Ramos (cell line): ENCODE measurements at regions not wholly inside any gene's neighbourhood (a gene's known extent, or its start where the extent isn't known, plus 50 kb on each side); places are given as distances from the start of the nearest gene placed in this dataset.
"Not testable (repeated sequence)": the region's sequence is repeated elsewhere in the genome, so short reads cannot be mapped to it uniquely, and the experiment has no call there.

Experiments
- in situ Hi-C: fragments of 300-500 bp; cut with MboI; formaldehyde crosslinking; loops from one replicate; pipeline ENCODE4 v1.14.3; 2022; ENCODE audit warnings: low sequenced_read_pairs; ENCODE audit not compliant: unreplicated experiment

DNA sequence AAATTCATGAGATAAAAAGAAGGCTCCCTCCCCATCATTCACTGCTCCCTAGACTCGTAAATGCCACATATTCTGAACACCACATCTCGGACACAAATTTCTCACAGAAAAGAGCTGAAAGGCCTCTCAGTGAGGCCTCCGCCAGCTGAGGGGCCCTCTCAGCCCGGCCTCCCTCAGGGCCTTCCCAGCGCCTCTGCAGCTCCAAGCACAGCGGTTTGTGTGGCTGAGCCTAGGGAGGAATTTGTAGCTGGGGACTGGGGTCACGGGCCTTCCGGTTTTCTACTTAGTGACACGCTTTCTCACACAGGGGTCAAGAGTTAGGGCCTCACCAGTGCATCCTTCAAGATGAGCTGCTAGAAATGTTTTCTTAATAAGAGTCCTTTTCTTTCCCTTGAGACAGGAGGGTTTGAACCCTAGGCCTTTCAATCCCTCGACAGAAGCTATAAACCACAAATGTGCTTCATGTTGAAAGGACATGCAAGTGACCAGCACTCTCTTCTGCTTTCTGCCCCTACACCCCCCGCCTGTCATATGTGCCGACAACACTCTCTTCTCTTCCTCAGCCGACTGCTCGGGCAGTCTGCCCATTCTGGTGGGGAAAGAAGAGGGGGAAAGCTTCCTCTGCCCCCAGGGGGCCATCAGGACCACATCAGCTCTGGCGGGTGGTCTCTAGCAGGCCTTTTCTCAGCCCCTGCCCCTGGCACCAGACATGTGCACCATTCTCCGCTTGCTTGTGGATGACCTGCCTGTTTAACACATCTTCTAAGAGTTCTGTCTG lies 104.9 kb downstream of the CHIC2 start:
- in situ Hi-C loops: no loop called here

DNA sequence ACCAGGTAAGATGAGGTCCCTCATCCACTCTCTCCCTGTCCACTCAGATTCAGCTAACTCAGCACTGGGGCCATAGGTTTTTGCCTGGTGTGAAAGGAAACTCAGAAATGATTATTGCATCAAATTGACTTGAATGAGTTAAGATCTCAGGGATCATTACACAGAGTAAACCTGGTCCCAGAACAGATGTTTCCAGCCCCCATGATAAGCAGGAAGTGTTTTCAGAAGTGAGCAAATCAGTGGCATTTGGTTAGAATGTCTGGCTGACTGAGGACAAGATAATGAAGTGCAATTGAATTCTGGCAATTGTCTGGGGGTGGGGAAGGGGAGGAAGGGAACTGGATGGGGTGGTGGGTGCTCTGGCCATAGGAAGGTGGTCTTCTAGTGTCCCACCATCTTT lies 108.0 kb downstream of the CHIC2 start:
- in situ Hi-C loops: no loop called here

DNA sequence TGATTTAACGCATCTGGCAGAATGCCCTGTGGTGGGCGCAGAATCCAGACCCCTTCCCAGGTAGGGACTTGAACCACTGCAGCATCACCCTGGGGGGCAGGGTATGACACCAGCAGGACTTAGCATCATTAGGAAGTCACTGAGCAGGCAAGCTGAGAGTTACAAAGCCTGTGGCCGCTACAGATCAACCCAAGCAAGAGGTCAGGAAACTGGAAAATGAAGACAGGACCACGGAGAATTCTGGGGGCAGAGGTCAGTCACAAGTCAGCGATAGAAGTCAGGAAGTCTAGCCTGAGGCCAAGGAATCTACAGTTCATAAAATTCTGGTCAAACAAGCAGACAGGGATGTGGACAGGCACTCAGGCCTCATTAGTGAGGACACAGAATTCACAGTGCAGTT lies 108.4 kb downstream of the CHIC2 start:
- in situ Hi-C loops: no loop called here

DNA sequence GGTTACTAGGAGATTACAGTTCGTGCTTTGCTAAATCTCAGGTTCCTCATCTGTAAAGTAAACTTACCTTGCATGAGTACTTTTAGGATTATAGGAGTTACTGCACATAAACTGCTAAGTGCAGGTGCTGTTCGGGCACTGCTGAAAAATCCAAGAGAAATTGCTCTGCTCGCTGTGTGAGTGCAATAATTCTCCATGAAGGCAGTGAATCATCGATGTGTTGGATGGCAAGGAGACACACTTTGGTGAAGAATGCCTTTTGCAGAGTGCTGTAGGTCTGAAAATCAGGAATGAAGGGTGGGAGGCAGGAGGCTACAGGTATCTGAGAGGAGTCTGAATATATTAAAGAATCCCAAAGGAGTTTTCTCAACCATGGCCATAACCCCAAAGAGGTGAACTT lies 113.0 kb downstream of the CHIC2 start:
- in situ Hi-C loops: no loop called here

DNA sequence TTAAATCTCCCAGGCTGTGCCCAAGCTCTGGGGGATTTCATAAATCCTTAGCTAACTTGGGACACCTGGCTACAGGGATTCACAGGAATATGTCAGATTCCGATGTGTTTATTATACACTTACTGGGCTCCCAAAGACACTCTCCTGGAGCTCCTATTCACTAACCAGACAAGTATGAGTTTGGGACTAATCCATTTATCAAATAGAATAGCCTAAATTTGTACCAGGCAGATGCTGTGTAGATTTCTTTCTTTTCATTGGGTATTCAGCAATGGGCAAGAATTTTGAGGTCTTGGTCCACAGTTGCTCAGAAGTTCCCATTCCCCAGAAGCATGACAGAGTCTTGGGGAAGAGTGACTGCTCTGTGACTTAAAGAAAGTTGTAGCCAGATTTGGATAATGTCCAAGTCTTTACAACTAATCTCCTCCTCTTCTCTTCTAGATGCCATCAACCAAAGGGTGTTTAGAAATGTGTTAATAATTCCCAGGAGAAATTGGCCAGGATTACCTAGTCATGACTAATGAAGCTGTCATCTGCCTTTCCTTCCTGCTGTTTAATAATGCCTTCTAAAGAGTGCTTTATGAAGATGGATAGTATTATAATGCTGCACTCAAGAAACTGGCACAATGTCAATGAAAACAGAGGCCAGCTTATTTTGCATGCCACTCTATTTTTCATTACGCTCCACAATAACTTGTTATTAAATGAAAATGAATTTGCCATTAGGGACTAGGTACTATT lies 120.9 kb downstream of the CHIC2 start:
- in situ Hi-C loops: no loop called here

DNA sequence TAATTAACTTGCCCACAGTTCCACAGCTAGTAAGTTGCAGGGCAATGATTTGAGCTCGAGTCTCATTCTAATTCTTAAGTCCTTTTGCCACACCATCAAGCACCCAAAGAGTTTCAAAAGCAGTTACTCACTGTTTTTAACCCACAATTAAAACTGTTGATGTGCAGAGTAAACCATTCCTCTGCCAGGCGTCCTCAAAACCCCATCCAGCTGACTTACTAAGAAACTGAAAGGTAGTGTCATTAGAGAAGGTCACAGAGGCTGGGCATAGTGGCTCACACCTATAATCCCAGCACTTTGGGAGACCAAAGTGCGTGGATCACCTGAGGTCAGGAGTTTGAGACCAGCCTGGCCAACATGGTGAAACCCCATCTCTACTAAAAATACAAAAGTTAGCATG lies 121.7 kb downstream of the CHIC2 start:
- in situ Hi-C loops: no loop called here

DNA sequence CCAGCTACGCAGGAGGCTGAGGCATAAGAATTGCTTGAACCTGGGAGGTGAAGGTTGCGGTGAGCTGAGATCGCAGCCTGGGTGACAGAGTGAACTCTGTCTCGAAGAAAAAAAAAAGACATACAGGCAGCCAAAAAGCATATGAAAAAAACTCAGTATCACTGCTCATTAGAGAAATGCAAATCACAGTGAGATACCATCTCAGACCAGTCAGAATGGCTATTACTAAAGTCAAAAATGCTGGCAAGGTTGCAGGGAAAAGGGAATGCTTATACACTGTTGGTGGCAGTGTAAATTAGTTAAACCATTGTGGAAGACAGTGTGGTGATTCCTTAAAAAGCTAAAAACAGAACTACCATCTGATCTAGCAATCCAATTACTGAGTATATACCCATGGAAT lies 123.1 kb downstream of the CHIC2 start:
- in situ Hi-C loops: no loop called here

DNA sequence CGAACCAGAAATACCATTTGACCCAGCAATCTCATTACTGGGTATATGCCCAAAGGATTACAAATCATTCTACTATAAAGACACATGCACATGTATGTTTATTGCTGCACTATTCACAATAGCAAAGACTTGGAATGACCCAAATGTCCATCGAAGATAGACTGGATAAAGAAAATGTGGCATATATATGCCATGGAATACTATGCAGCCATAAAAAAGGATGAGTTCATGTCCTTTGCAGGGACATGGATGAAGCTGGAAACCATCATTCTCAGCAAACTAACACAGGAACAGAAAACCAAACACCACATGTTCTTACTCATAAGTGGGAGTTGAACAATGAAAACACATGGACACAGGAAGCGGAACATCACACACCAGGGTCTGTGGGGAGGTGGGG lies 124.5 kb downstream of the CHIC2 start:
- in situ Hi-C loops: not testable (repeated sequence)

DNA sequence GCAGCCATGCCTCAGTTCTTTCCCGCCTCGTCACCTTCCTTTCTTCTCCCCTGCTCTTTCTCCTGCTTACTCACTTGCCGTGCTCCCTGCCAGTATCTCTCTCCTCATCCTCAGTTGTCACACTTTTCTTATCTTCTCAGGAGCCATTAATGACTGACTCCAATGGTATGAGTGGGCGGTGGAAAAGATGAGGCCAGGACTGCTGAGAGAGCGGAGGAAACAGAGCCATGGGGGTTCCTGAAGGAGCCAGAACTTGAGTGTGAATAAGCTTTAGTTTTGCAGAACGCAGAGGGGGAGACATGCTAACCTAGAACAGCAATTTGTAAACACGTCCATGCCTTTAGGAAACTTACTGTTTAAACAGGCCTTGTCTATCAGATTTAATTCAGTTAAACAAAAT lies 126.5 kb downstream of the CHIC2 start:
- in situ Hi-C loops: no loop called here

DNA sequence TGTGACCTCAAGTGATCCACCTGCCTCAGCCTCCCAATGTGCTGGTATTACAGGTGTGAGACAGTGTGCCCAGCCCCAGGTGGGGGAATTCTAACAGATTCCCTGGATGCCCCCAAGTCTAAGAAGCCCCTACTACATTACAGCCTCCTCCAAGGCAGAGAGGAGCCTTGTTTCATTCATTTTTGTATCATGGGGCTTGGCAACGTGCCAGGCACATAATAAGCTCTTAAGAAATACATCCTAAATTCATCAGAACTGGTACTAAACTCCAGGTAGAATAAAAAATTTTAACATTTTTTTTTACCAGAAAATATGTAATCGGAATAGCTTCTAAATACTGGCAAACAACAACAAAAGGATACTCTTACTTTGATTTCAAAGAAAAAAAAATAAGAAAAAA lies 127.1 kb downstream of the CHIC2 start:
- in situ Hi-C loops: no loop called here

DNA sequence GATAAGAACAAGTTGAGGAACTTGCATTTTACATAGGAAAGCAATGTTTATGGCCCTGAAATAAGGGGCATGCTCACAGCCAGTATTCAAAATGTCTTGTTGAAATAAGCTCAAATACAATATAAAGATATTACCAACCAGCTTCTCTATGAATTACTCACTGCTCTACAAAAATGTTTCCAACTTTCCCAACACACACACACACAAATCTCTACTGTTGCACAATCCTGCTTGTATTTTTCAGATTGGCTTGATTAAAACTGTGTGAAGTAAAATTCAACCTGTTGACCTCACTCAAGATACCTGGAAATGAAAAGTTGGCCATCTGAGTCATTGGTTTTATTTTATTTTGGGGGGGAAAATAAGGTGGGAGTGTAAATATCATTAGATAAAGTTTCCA lies 128.6 kb downstream of the CHIC2 start:
- in situ Hi-C loops: no loop called here

DNA sequence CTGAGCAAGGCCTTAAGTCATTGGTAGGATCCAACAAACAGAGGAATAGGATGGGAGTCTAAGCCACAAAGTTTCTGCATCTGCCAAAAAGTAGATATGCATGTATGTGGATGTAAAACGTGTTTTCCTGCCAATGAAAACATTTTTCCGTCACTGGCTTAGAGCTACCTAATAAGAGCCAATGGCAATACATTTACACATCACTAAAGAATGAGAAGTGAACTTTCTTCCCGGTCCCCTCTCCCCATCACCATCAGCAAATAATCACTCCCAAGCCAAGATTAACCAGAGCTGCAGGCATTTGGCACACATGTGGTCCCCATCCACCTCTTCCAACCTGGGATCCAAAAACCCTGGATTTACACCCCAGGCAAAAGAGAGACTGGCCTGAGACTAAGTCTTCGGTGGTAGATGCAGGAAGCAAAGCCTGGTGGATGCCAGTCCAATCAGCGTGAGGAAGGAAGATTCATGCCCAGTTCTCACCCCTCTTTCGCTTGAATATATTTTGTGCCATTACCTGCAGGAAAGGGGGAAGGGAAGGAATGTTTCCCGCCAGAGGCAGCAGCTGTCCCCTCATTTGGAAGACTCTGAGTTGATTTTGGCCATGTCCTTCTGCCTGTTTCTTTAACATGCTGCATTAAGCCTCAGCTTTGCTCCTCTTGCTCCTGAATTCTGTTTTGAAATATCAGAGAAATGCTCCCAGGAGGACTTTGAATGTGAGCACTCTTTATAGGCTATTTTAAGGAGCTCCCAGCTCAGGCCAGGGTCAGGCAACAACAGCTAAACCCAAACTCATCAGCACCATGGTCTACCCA lies 131.4 kb downstream of the CHIC2 start:
- in situ Hi-C loops: no loop called here

DNA sequence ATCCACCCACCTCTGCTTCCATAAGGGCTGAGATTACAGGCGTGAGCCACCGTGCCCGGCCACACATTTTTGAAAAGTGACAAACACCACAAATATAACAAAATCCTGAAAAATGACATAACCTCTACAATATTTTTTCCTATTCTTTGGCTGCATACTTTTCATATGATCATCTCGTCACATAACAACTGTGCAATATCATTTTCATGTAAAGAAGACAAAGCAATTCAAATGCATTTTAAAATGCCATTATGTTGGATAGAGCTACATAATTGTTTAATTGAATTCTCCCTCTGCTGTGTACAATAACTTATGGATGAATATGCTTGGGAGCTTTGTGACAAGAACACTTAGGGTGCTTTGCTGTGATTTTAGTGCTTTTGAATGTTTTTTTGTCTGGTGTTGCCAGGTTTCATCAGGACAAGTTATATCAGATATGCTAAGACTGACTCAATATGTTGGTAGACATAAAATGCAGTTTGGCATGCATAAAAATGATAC lies 132.9 kb downstream of the CHIC2 start:
- in situ Hi-C loops: no loop called here

DNA sequence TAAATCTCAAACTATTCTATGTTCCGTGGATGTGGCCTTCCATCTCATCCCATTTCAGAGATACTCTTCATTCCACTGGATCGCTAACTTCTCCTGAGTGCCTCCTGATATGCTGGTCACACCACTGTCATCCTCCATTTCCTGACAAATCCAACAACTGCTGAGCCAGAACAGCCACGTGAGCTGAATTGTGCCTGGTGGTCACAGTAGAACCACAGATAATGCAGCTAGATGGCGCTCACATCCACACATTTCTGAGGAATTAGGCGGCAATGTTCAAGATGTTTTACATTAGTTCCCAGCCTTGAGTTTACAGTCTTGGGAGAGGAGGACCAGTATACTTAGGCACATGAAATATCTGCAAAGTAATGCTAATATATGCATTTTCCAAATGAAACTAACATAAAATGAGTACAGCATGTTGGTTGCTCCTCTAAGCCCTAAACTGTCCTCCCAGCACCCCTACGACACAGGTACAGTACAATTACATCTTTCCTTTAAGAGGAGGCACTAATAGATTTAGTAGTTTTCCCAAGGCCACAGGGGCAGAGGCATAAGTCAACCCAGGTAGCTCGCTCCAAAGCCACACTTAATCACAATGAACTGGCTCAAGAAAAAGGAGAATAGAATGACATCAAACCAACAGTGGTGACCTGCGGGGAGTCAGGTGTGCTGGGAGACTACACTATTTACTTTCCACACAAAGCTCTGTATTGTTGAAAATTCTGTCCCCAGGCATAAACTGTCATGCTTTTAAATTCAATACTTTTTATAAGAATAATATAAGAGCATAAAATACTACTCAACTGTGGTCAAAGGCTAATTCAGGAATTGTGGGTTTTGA lies 134.2 kb downstream of the CHIC2 start:
- in situ Hi-C loops: loop anchor here (10.0 kb wide), 1 partner anchor 295 kb away; the partner anchor contains the start of gene PDGFRA

DNA sequence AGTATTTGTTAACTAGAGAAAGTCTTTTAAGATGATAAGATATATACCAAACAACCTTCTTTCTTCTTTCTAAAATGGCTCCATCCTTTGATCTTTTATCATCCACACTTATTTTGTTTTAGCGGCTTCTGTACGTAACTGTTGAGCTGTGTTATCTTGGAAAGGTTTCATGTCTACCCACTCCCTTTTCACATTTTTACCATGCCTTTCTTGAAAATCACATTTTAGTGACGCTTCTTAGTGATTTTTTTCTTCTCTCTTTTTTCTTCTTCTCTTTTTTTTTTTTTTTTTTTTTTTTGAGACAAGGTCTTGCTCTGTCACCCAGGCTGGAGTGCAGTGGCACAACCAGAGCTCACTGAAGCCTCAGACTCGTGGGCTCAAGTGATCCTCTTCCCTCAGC lies 135.1 kb downstream of the CHIC2 start:
- in situ Hi-C loops: loop anchor here (10.0 kb wide), 1 partner anchor 295 kb away; the partner anchor contains the start of gene PDGFRA

DNA sequence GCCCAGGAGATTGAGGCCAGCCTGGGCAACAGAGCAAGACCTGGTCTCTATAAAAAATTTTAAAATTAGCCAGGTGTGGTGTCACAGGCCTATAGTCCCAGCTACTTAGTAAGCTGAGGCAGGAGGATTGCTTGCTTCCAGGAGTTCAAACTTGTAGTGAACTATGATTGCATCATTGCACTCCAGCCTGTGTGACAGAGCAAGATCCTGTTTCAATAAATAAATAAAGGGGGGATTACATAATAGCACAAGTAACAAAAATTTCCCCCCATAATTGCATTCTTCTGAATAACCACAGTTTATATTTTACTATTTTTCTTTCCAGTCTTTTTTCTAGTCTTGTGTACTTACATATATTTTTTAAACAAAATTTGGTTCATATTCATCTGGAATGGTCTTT lies 135.6 kb downstream of the CHIC2 start:
- in situ Hi-C loops: loop anchor here (10.0 kb wide), 1 partner anchor 296 kb away; the partner anchor contains the start of gene PDGFRA

DNA sequence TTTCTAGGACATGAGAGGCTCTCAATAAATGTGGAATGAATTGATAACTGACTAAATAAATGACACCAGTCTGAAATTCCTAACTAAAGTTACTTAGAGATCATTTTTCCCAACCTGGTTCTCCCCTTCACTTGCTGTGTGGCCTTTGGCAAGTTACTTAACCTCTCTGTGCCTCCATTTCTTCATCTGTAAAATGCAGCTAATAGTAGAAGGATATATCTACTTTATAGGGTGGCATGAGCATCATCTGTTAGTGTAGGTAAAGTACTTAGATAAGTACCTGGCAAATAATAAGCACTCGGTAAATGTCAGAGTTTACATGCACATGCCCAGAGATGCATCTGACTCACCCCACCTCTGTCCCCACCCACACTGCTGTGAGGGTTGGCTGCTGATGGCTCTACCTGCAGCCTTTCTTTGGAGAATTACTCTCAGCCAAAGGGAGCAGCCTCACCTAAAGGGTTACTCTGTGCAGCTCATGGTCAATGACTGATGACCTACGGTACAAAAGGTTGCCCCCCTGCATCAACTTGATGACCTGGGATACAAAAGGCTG lies 139.3 kb downstream of the CHIC2 start:
- in situ Hi-C loops: loop anchor here (10.0 kb wide), 1 partner anchor 300 kb away; the partner anchor contains the start of gene PDGFRA

DNA sequence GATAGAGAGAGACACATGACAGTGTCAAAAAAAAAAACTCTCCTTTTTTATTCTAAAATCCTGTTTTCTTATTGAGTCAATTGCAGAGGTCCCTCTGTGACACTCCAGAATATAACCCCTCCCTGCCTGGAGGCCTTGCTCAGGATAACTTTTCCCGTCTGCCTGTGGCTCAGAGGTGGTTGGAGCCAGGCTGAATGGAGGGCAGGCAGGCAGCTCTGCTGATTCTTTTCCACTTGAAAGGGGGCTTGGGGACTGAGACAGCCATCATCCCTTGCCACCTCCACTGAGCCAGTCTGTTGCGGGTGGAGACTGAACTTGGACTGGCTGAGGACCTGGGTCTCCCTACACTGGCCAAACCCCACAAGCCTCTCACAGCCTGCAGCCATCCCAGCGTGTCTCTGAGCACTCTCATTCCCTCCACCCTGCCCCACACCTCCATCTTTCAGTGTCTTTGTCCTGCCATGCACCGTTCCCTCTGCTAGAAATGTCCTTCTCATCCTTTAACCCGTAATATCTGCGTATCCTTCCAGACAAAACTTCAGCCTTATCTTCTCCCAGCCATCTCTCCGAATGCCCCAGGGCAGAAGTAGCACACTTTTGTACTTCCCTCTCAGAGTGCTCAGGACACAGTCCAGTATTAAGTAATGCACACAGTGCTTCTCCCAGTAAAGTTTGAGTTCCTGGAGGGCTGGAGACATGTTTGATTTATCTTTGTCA lies 139.9 kb downstream of the CHIC2 start:
- in situ Hi-C loops: loop anchor here (10.0 kb wide), 1 partner anchor 300 kb away; the partner anchor contains the start of gene PDGFRA

DNA sequence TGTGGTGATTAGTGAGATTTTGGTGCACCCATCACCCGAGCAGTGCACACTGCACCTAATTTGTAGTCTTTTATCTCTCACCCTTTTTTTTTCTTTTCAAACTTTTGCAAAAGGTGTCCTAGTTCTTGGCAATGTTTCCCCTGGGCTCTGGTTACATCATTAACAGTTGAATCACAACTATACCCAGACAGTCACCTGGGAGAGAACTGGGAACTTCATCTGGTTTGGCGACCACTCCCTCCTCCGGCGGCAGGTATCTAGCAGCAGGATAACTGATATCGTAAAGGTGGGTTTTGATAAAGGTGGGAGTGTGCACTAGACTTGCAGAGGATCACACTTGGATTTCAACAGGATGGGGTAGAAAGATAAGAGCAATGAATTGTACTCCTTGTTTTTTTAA lies 140.5 kb downstream of the CHIC2 start:
- in situ Hi-C loops: loop anchor here (10.0 kb wide), 1 partner anchor 301 kb away; the partner anchor contains the start of gene PDGFRA
